HG02943 (cell line): ENCODE measurements at regions not wholly inside any gene's neighbourhood (a gene's known extent, or its start where the extent isn't known, plus 50 kb on each side); places are given as distances from the start of the nearest gene placed in this dataset.
"Not testable (repeated sequence)": the region's sequence is repeated elsewhere in the genome, so short reads cannot be mapped to it uniquely, and the experiment has no call there.

Experiments
- ATAC-seq: cut with Tn5 transposase; IDR thresholded peaks from one replicate; pipeline ENCODE4 v1.9.1; 2021; ENCODE audit warnings: mild to moderate bottlenecking, low read depth, moderate library complexity; ENCODE audit not compliant: unreplicated experiment

DNA sequence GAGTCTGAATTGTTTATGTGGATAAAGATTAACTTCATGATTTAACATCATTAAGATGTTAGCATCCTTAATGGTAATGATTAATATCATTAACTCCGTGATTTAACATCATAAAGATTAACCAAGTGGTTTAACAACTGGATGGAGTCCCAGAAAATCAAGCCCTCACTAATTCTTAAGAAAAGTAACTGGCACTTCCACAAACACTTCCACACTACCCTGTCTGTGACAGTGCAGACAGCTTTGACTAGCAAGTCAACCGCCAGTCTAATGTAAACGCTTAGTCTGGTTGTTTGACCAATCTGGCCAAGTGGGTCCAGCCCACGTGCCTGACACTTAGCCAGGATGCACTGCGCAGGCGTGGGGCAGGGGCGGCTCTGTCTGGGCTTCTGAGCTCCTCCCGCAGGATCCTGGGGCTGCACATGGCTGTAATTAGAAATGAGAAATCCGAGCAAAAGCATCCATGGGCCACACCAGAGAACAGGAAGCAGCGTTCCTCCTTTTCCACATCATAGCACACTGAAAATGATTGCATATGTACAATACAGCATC lies 424.2 kb downstream of the FOXA2 start:
- ATAC-seq, result no peak

GRCh38 chr20:22159276-22159675 lies 425.1 kb downstream of the FOXA2 start:
- no peak for ATAC-seq

GRCh38 chr20:22127587-22127986 lies 422.1 kb downstream of the PAX1 start:
- no peak for ATAC-seq

- ATAC-seq, result no peak
Measured at GRCh38 chr20:22106308-22106938, 401.0 kb downstream of the PAX1 start.

DNA sequence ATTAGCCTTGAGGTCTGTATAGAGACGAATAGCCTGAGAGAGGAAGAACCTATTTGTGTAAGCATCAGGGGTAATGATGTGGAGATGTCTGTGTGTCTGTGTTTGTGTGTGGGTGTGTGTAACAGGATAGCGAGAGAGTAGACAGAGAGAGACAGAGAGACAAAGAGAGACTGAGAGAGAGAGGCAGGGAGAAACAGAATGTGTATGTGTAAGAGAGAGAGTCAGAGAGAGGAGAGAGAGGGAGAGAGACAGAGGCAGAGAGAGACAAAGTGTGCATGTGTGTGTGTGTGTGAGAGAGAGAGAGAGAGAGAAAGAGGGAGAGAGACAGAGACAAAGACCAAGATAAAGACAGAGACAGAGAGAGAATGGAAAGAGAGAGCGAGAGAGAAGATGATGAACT lies 396.1 kb downstream of the PAX1 start:
- ATAC-seq, result no peak

DNA sequence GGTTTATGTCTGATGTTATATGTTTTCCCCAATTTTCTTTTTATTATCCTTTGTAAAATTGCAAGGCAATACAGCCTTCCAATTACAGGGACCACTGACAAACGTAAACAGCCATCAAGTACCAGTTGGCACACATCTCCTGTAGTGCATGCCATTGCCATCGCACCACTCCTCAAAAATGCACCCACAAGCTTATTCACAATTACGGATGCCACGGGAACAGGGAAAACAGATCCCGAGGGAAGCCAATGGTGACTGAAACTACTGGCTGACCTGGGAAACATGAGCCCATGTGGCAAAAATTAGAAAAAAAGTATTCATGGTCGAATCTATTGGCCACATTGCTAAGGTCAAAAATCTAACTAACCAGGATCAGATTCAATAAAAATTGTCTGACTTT lies 395.2 kb downstream of the PAX1 start:
- no peak for ATAC-seq

- no peak for ATAC-seq
Measured at GRCh38 chr20:22099348-22099747, 393.9 kb downstream of the PAX1 start.

DNA sequence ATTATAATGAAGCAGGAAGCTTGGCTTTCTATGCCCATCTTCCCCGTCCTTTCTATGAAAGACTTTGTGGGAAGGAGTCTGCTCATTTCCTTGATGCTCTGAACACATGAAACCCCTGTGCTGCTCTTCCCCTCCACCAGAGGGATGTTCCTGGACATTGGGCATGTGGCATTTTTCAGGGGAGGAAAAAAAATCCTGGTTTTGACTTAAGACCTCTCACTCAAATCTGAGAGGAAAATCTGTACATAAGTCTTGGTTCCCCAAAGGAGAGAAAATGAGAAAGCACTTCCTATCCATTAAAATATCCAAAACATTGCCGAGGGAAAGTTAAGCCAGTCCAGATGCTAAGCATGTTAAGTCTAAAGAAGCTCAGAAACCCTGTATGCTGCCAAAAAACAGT lies 393.0 kb downstream of the PAX1 start:
- ATAC-seq, result no peak

DNA sequence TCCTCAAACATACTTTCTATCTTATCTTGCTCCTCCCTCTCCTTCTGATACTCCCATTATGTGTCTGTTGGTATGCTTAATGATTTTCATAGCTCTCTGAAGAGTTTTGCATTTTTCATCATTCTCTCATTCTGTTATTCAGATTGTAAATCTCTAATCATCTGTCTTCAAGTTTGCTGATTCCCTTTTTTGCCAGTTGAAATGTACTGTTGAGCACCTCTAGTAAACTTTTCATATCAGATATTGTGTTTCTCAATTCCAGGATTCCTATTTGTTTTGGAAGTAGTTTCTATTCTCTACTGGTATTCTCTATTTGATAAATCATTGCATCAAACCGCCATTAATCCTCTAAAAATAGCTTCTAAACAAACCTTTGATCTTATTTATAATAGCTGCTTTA lies 387.7 kb downstream of the PAX1 start:
- ATAC-seq, result no peak

- ATAC-seq, result no peak
Measured at GRCh38 chr20:22088882-22089281, 383.4 kb downstream of the PAX1 start.

DNA sequence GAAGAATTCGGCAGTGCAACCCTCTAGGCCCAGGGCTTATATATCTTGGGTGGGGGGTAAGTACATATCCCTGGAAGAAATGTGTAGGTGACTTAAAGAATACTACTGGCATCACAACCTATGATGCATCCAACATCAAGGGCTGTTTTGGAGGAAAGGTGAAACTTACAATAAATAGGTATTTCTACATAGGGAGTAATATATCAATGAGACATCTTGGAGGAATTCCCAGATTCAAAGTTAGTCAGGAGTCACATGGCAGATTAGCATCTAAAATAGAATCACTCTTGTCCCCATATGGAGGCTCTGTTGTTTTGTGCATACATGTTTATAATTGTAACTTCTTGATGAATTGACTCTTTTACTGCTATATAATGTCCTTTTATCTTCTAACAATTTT lies 375.5 kb downstream of the PAX1 start:
- no peak for ATAC-seq

DNA sequence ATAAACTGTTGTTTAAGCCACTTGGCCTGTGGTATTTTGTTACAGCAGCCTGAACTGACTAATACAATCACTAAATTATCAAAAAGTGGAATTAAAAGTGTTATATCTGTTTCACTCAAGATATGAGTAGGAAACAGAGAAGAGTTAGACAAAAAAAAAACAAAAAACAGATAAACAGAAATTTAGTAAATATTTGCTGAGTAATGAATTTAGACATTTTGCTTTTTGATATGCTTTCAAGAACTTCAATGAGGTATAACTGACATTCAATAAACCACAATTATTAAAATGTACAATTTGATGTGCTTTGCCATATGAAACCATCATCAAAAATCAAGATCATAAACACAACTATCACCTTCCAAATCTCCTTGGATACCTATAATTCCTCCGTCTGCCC lies 369.2 kb downstream of the PAX1 start:
- ATAC-seq, result no peak

- ATAC-seq, result no peak
Measured at GRCh38 chr20:22071841-22072240, 366.4 kb downstream of the PAX1 start.

GRCh38 chr20:22070610-22071058 lies 365.2 kb downstream of the PAX1 start:
- ATAC-seq, result no peak

DNA sequence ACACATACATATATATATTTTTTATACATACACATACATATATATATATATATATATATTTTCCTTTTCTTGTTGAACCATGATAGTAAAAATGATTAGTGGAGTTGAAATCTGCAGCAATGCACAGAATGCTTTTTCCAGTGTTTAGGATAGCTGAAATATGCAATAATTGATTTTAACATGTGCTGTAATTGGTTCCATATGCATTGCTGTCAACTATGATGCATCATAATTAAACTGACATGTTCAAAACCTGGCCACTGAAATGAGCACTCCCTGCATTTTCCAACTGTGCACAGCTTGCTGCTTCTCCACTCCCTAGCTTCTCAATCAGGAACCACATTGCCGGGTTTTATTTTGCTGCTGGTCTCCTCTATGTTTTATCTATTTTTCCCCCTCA lies 358.3 kb downstream of the PAX1 start:
- ATAC-seq, result no peak

GRCh38 chr20:22062874-22063273 lies 357.4 kb downstream of the PAX1 start:
- ATAC-seq, result no peak

DNA sequence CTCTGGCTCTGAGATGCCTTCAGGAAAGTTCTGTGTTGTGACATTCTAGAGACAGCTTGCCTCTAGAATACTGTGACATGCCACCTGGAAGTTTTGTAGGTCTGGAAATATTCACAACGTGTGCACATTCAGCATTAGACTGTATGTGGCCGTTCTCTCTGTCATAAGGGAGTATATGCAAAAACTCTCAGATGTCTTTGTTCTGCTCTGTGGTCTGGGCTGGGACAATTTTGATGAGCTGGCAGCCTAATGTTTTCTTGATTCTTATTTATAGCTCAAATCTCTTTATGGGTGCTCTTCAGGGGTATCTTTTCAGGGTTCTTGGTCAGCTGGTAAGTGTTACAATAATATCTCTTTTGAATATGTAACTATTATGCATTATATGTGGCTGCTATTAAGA lies 355.1 kb downstream of the PAX1 start:
- no peak for ATAC-seq

- ATAC-seq, result no peak
Measured at GRCh38 chr20:22058746-22059145, 353.3 kb downstream of the PAX1 start.

DNA sequence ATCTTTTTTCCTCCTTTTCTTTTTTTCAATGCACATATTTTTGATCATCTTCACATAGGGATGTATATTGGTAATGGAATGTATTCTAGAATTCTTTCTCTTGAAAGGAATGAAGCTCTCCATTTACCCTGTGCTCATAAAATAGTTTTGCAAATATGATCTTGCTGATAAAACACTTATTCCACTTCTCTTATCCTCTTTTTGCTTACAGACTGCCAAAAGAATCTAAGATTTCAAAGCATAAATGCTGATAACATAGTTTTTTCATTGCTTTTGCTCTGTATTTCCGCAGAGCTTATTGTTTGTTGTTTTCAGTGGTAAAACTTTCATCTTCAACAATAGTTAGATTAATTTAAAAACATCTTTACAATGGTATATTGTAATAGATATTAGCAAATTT lies 350.5 kb downstream of the PAX1 start:
- ATAC-seq, result no peak

DNA sequence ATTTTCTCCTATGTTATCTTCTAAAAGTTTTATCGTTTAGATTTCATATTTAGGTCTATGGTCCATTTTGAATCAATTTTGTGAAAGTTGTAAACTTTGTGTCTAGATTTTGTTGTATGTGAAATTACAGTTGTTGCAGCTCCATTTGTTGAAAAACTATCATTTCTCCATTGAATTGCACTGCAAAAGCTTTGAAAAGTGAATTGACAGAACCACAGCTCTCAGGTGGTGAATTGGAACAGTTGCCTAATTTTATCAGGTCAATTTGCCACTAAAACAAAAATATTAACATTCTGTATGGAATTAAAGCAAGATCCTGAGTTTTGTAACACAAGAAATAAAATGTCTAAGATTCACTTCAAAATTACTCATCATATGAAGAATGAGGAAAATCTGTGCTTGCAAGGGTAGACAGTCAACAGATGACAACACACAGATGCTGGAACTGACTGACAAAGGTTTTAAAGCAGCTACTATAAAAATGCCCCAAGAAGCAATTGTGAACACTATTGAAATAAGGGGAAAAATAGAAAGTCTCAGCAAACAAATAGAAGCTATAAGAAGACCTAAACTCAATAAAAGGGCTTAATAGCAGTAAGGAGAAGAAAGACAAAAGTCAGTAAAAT lies 346.7 kb downstream of the PAX1 start:
- no peak for ATAC-seq

DNA sequence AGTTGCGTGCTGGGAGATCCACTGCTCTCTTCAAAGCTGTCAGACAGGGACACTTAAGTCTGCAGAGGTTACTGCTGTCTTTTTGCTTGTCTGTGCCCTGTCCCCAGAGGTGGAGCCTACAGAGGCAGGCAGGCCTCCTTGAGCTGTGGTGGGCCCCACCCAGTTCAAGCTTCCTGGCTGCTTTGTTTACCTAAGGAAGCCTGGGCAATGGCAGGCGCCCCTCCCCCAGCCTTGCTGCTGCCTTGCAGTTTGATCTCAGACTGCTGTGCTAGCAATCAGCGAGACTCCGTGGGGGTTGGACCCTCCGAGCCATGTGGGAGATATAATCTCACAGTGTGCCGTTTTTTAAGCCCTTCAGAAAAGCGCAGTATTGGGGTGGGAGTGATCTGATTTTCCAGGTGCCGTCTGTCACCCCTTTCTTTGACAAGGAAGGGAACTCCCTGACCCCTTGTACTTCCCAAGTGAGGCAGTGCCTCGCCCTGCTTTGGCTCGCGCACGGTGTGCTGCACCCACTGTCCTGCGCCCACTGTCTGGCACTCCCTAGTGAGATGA lies 340.6 kb downstream of the PAX1 start:
- ATAC-seq, result not testable (repeated sequence)

DNA sequence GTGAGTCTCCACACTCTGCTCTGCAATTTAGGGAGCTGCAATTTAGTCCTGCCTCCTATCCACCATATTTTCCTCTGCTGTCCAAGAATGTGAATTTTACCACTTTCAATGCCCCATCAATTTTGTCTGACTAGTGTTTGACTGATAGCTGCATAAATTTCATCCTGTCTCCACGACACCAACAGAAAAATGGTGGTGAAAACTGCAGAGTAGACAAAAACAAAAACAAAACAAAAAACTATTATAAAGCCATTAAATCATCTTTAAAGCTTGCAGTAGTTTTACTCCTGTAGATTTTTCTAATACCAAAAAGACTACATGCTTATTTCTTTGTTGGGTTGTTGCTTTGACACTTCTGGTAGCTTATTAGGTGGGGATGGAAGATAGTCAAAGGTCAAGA lies 322.0 kb downstream of the PAX1 start:
- ATAC-seq, result no peak
